H1 (cell line): ENCODE measurements at regions not wholly inside any gene's neighbourhood (a gene's known extent, or its start where the extent isn't known, plus 50 kb on each side); places are given as distances from the start of the nearest gene placed in this dataset.

Experiments used
- CEBPB ChIP-seq: IDR thresholded peaks from 2 replicates; pipeline ENCODE4 v1.6.1; 2012; ENCODE audit warnings: low read depth, low read length
- PHF8 ChIP-seq: fragments of 200-600 bp; sonication (generic); conservative IDR thresholded peaks from 2 replicates; pipeline ENCODE4 v1.7.1; 2012; ENCODE audit warnings: low read depth, mild to moderate bottlenecking, inconsistent platforms, low read length, moderate library complexity
- POLR2A ChIP-seq, 2 experiments: IDR thresholded peaks; 1 replicate in 1 of 2; 2 replicates in 1 of 2; pipeline ENCODE4 v1.6.1; 2011; ENCODE audit warnings: low read depth in 2 of 2, low read length in 2 of 2, mild to moderate bottlenecking in 2 of 2; ENCODE audit errors: control extremely low read depth in 1 of 2
- TAF1 ChIP-seq: IDR thresholded peaks from 2 replicates; pipeline ENCODE4 v1.6.1; 2011; ENCODE audit warnings: mild to moderate bottlenecking, low read depth, low read length

- no peak for TF ChIP-seq PHF8
- no peak for TF ChIP-seq POLR2A (IDR thresholded peaks at IDR 0.05; ENCODE audit: control extremely low read depth in 1 of 2, low read depth in 2 of 2, low read length in 2 of 2)
- no peak for TF ChIP-seq TAF1
- no peak for TF ChIP-seq CEBPB
These were observed 275.0 kb upstream of the NPVF start for GRCh38 chr7:25503306-25503705.
